Ectodermal cell (in vitro differentiated cells): ENCODE measurements at regions not wholly inside any gene's neighbourhood (a gene's known extent, or its start where the extent isn't known, plus 50 kb on each side); places are given as distances from the start of the nearest gene placed in this dataset.
"Not testable (repeated sequence)": the region's sequence is repeated elsewhere in the genome, so short reads cannot be mapped to it uniquely, and the experiment has no call there.

ENCODE experiments used
- H3K27ac ChIP-seq: 2 replicates; pipeline ENCODE4 v1.7.0; 2013; ENCODE audit warnings: mild to moderate bottlenecking, low read depth, low read length; ENCODE audit not compliant: insufficient read depth, poor library complexity, severe bottlenecking
- H3K27me3 ChIP-seq: 2 replicates; pipeline ENCODE4 v1.7.0; 2013; ENCODE audit warnings: mild to moderate bottlenecking, low read length; ENCODE audit not compliant: insufficient read depth, control insufficient read depth, poor library complexity, severe bottlenecking
- H3K36me3 ChIP-seq: one replicate; pipeline ENCODE4 v1.7.0; 2013; ENCODE audit warnings: low read length; ENCODE audit not compliant: control insufficient read depth, insufficient read depth
- H3K4me1 ChIP-seq: one replicate; pipeline ENCODE4 v1.7.0; 2013; ENCODE audit warnings: low read length; ENCODE audit not compliant: control insufficient read depth, insufficient read depth
- H3K4me3 ChIP-seq: 2 replicates; pipeline ENCODE4 v1.7.0; 2013; ENCODE audit warnings: low read depth, low read length, control low read depth; ENCODE audit not compliant: insufficient read depth
- H3K9me3 ChIP-seq: 2 replicates; pipeline ENCODE4 v1.7.0; 2013; ENCODE audit warnings: mild to moderate bottlenecking, low read length, moderate library complexity; ENCODE audit not compliant: control insufficient read depth
- whole genome bisulfite sequencing, 2 experiments: methylation state at CpG; one replicate each; pipeline ENCODE4 v1.1.7; 2013; ENCODE audit warnings: missing lambda C conversion rate in 2 of 2; 5-methylcytosine and 5-hydroxymethylcytosine counted together

GRCh38 chr14:55919800-55920199 lies 198.4 kb upstream of the PELI2 start:
- not testable (repeated sequence) for H3K4me1 ChIP-seq, H3K27me3 ChIP-seq, H3K27ac ChIP-seq, H3K4me3 ChIP-seq, H3K9me3 ChIP-seq, H3K36me3 ChIP-seq
- 96 to 97% methylated on average over 13 of the region's 13 CpGs for WGBS, 2 experiments

GRCh38 chr14:55921511-55921910 lies 196.7 kb upstream of the PELI2 start:
- H3K4me1 ChIP-seq = no peaks in the 10 kb centered on the region
- no peak overlapping the region for H3K27ac ChIP-seq
- WGBS, 2 experiments = 92 to 94% methylated on average over 1 of the region's 1 CpG
- no peak overlapping the region for H3K4me3 ChIP-seq
- no peaks in the 10 kb centered on the region for H3K9me3 ChIP-seq
- no peaks in the 10 kb centered on the region for H3K36me3 ChIP-seq
- no peaks in the 10 kb centered on the region for H3K27me3 ChIP-seq

- H3K36me3 ChIP-seq = no peaks in the 10 kb centered on the region
- no peak overlapping the region for H3K27ac ChIP-seq
- no peaks in the 10 kb centered on the region for H3K9me3 ChIP-seq
- peaks cover 4% of the 10 kb centered on the region for H3K4me1 ChIP-seq
- H3K4me3 ChIP-seq = no peak overlapping the region
- H3K27me3 ChIP-seq = no peaks in the 10 kb centered on the region
- WGBS, 2 experiments = 90 to 91% methylated on average over 6 of the region's 6 CpGs
These were observed 192.2 kb upstream of the PELI2 start for GRCh38 chr14:55926007-55926406.

GRCh38 chr14:55927028-55927427 lies 191.2 kb upstream of the PELI2 start:
- Histone ChIP-seq H3K36me3 (no peaks in the 10 kb centered on the region), H3K27me3 (no peaks in the 10 kb centered on the region), H3K9me3 (no peaks in the 10 kb centered on the region), H3K4me3 (no peak overlapping the region), H3K27ac (no peak overlapping the region), H3K4me1 (peaks cover 4% of the 10 kb centered on the region)
- WGBS, 2 experiments = 70 to 72% methylated on average over 2 of the region's 2 CpGs

GRCh38 chr14:55928276-55928675 lies 189.9 kb upstream of the PELI2 start:
- H3K27me3 ChIP-seq = no peaks in the 10 kb centered on the region
- no peaks in the 10 kb centered on the region for H3K9me3 ChIP-seq
- 83 to 90% methylated on average over 1 of the region's 2 CpGs for WGBS, 2 experiments
- H3K27ac ChIP-seq = no peak overlapping the region
- H3K4me1 ChIP-seq = peaks cover 4% of the 10 kb centered on the region
- no peaks in the 10 kb centered on the region for H3K36me3 ChIP-seq
- H3K4me3 ChIP-seq = no peak overlapping the region

GRCh38 chr14:55929136-55929535 lies 189.1 kb upstream of the PELI2 start:
- no peak overlapping the region for H3K4me3 ChIP-seq
- no peaks in the 10 kb centered on the region for H3K27me3 ChIP-seq
- H3K4me1 ChIP-seq = peaks cover 4% of the 10 kb centered on the region
- H3K9me3 ChIP-seq = no peaks in the 10 kb centered on the region
- H3K36me3 ChIP-seq = no peaks in the 10 kb centered on the region
- no peak overlapping the region for H3K27ac ChIP-seq
- 67 to 75% methylated on average over 3 to 4 of the region's 4 CpGs for WGBS, 2 experiments

DNA sequence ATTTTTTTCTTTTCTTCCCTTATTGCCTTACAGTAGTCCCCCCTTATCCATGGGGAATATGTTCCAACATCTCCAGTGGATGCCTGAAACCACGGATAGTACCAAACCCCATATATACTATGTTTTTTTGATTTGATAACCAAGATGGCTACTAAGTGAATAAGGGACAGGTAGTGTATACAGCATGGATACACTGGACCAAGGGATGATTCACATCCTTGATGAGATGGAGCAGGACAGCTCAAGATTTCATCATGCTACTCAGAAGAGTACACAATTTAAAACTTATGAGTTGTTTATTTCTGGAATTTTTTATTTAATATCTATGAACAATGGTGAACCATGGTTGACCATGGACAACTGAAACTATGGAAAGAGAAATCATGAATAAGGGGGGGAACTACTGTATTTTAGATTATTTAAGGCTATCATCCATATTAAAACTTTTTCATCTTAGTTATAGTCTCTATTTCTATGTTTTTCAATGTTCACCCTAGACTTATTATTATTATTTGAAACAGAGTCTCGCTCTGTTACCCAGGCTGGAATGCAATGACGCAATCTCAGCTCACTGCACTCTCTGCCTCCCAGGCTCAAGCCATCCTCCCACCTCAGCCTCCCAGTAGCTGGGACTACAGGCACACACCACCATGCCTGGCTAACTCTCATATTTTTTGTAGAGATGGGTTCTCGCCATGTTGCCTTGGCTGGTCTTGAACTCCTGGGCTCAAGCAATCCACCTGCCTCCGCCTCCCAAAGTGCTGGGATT lies 188.0 kb upstream of the PELI2 start:
- Histone ChIP-seq H3K36me3 (no peaks in the 10 kb centered on the region), H3K4me1 (peaks cover 4% of the 10 kb centered on the region), H3K9me3 (no peaks in the 10 kb centered on the region), H3K27me3 (no peaks in the 10 kb centered on the region), H3K27ac (no peak overlapping the region), H3K4me3 (no peak overlapping the region)
- 96 to 97% methylated on average over 4 to 5 of the region's 5 CpGs for WGBS, 2 experiments

DNA sequence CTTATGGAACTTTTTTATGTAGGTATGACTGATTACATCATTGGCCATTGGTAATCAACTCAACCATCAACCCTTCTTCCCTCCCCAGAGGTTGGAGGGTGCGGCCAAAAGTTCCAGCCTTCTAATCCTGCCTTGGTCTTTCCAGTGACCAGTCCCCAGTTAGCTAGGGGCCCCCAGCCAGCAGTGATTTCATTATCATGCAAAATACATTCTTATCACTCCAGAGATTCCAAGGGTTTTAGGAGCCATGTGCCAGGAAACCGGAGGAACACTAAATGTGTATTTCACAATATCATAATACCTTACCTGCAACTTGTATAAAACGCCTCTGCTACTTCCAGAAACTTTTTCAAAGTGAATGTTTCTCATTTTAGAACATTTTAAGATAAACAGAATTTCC lies 181.5 kb upstream of the PELI2 start:
- no peaks in the 10 kb centered on the region for H3K36me3 ChIP-seq
- H3K9me3 ChIP-seq = no peaks in the 10 kb centered on the region
- no peaks in the 10 kb centered on the region for H3K4me1 ChIP-seq
- WGBS, 2 experiments = 88 to 91% methylated on average over 3 of the region's 3 CpGs
- no peak overlapping the region for H3K27ac ChIP-seq
- H3K4me3 ChIP-seq = no peak overlapping the region
- H3K27me3 ChIP-seq = no peaks in the 10 kb centered on the region

DNA sequence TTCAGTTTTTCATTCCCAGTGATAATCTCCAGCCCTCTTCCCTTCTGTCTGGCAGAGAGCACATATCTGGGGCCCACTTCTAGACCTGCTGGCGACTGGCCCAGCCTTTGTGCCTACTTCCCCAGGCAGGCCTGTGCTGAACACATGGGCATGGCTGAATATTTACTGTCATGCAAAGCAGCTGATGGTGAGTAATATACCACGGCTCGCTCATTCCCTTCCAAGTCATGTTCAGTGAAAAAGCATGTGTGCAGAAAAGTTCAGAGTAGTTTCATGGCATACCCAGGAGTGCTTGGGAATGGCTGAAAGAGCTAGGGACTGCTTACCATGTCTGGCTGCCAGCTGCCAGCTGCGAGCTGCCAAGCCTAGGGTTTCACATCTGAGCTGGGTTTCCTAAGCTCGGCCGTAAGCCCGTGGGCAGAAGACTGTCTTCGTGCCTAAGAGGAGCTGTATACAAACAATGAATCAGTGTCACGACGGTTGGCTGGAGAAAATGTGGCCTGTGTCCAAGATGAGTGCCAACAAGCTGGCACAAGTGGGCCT lies 179.9 kb upstream of the PELI2 start:
- Histone ChIP-seq H3K27ac (no peak overlapping the region), H3K27me3 (no peaks in the 10 kb centered on the region), H3K4me3 (no peak overlapping the region), H3K36me3 (no peaks in the 10 kb centered on the region), H3K9me3 (no peaks in the 10 kb centered on the region), H3K4me1 (no peaks in the 10 kb centered on the region)
- 90 to 92% methylated on average over 10 of the region's 10 CpGs for WGBS, 2 experiments

DNA sequence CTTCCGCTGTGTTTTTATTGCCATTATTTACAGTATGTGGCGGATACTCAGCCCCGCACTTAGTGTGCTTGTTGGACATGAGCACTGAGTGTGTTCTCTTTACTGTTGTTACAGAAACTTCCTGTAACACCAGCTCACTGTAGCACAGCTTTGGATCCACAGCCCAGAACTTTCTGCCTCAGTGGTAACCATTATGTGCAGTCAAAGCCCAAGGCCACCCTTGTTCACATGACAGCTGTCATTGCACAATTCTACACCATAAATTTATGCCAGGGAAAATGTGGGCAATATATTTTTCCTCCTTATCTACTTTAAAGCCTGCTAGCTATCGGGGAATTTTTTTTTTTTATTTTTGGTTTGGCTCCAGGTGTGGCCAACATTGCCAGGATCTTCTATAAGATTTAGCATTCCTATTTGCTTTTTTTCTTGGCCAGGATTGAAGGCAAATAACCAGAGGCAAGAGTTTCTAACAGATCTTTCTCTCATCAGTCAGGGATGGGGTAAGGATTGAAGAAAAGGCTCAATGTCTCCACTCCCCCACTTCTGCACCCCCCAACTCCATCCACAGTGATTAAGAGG lies 176.0 kb upstream of the PELI2 start:
- no peak overlapping the region for H3K4me3 ChIP-seq
- 96% methylated on average over 4 of the region's 4 CpGs for WGBS, 2 experiments
- no peaks in the 10 kb centered on the region for H3K4me1 ChIP-seq
- H3K27ac ChIP-seq = no peak overlapping the region
- H3K27me3 ChIP-seq = no peaks in the 10 kb centered on the region
- H3K9me3 ChIP-seq = no peaks in the 10 kb centered on the region
- no peaks in the 10 kb centered on the region for H3K36me3 ChIP-seq
